Activated T-cell treated with anti-CD3 and anti-CD28 coated beads, Interleukin-2, amount 50 U/mL, for 72 hours (primary cell): ENCODE measurements at regions not wholly inside any gene's neighbourhood (a gene's known extent, or its start where the extent isn't known, plus 50 kb on each side); places are given as distances from the start of the nearest gene placed in this dataset.

ENCODE experiments used
- ATAC-seq, 2 donors: fragments of 150-1000 bp; cut with Tn5 transposase; replicated peaks in 1 of 2; 2 replicates each; pipeline ENCODE4 v1.10.0; 2021; ENCODE audit warnings: moderate library complexity in 2 of 2, mild to moderate bottlenecking in 1 of 2
- DNase-seq, 2 donors: peaks; one replicate each; pipeline ENCODE4 v3.0.0; 2021 to 2022; ENCODE audit warnings: mixed read lengths in 1 of 2
- H3K27ac Mint-ChIP-seq: one replicate; pipeline ENCODE4 v1.8.0; 2022; ENCODE audit warnings: mild to moderate bottlenecking, moderate library complexity, mixed read lengths
- H3K27me3 Mint-ChIP-seq: one replicate; pipeline ENCODE4 v1.8.0; 2022; ENCODE audit warnings: low read depth, mixed read lengths
- H3K36me3 Mint-ChIP-seq, 2 donors: one replicate each; pipeline ENCODE4 v1.8.0; 2022; ENCODE audit warnings: mixed read lengths in 2 of 2, mild to moderate bottlenecking in 1 of 2; ENCODE audit not compliant: insufficient read depth in 2 of 2
- H3K4me1 Mint-ChIP-seq: one replicate; pipeline ENCODE4 v1.8.0; 2022; ENCODE audit warnings: low read depth, mixed read lengths
- H3K4me3 Mint-ChIP-seq, 2 donors: one replicate each; pipeline ENCODE4 v1.8.0; 2022; ENCODE audit warnings: mild to moderate bottlenecking in 2 of 2, mixed read lengths in 2 of 2, moderate library complexity in 2 of 2
- H3K9me3 Mint-ChIP-seq, 2 donors: one replicate each; pipeline ENCODE4 v1.8.0; 2022; ENCODE audit warnings: mixed read lengths in 2 of 2

DNA sequence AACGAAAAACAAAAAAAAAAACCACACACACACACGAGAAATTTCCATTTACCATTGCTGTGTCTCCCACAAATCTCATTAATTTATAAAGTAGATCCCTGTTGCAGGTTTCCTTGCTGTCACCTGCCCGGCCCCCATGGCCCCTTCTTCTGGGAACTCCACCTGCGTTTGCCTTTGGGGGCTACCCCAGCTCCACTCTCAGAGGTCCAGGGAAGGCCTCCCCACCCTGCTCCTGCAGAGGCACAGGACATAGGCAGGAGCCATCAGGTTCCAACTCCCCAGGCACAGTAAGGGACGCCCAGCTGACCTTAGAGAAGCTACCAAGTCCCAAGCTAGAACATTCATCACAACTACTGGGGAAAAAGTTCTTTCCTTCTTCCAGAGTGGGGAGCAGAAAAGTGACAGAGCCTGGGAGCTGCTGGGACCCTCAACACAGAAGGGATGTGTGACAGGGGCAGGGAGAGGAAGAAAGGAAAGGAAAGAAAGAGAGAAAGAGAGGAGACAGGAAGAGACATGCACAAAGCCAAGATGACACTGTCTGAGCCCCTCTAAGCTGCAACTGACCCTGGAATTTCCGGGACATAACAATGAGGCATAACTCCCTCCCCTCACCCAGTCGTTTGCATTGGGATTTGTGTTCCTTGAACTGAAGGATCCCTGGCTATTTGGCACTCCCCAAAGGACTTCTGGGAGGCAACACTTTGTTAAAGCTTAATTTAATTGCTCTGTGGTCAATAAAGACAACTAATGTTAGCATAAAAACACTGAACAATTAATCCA, 175.7 kb downstream of the SHANK2 start:
- Mint-ChIP-seq H3K4me1 (no peaks in the 10 kb centered on the region), H3K27ac (no peak overlapping the region), H3K9me3 (no peaks in the 10 kb centered on the region), H3K4me3 (no peak overlapping the region), H3K27me3 (no peaks in the 10 kb centered on the region), H3K36me3 (no peaks in the 10 kb centered on the region)
- DNase-seq (no peak), ATAC-seq (no peak)

GRCh38 chr11:71075871-71076420, 176.4 kb downstream of the SHANK2 start:
- Mint-ChIP-seq H3K4me1 (no peaks in the 10 kb centered on the region), H3K4me3 (no peak overlapping the region), H3K9me3 (no peaks in the 10 kb centered on the region), H3K27ac (no peak overlapping the region), H3K27me3 (no peaks in the 10 kb centered on the region), H3K36me3 (no peaks in the 10 kb centered on the region)
- DNase-seq: no peak
- no peak for ATAC-seq

GRCh38 chr11:71075116-71075720, 177.2 kb downstream of the SHANK2 start:
- H3K36me3 Mint-ChIP-seq: no peaks in the 10 kb centered on the region
- H3K4me1 Mint-ChIP-seq: no peaks in the 10 kb centered on the region
- H3K27ac Mint-ChIP-seq: no peak overlapping the region
- no peaks in the 10 kb centered on the region for H3K27me3 Mint-ChIP-seq
- ATAC-seq: no peak
- H3K9me3 Mint-ChIP-seq: no peaks in the 10 kb centered on the region
- H3K4me3 Mint-ChIP-seq: no peak overlapping the region
- DNase-seq: no peak

GRCh38 chr11:71071736-71072509, 180.5 kb downstream of the SHANK2 start:
- Mint-ChIP-seq H3K36me3 (no peaks in the 10 kb centered on the region), H3K4me1 (no peaks in the 10 kb centered on the region), H3K4me3 (no peak overlapping the region), H3K27ac (no peak overlapping the region), H3K27me3 (no peaks in the 10 kb centered on the region), H3K9me3 (no peaks in the 10 kb centered on the region)
- ATAC-seq (no peak), DNase-seq (no peak)

GRCh38 chr11:71070490-71071453, 181.6 kb downstream of the SHANK2 start:
- DNase-seq (no peak), ATAC-seq (no peak)
- Mint-ChIP-seq H3K27me3 (no peaks in the 10 kb centered on the region), H3K36me3 (no peaks in the 10 kb centered on the region), H3K27ac (no peak overlapping the region), H3K9me3 (no peaks in the 10 kb centered on the region), H3K4me3 (no peak overlapping the region), H3K4me1 (no peaks in the 10 kb centered on the region)

GRCh38 chr11:71068963-71069362, 183.4 kb downstream of the SHANK2 start:
- H3K4me3 Mint-ChIP-seq: no peak overlapping the region
- no peak for DNase-seq

GRCh38 chr11:71067753-71068152, 184.6 kb downstream of the SHANK2 start:
- H3K27me3 Mint-ChIP-seq: peaks cover 16% of the 10 kb centered on the region
- no peaks in the 10 kb centered on the region for H3K4me1 Mint-ChIP-seq
- DNase-seq: no peak
- no peak overlapping the region for H3K27ac Mint-ChIP-seq
- ATAC-seq: no peak
- H3K9me3 Mint-ChIP-seq: no peaks in the 10 kb centered on the region
- no peaks in the 10 kb centered on the region for H3K36me3 Mint-ChIP-seq
- no peak overlapping the region for H3K4me3 Mint-ChIP-seq

More at GRCh38 chr11:71068963-71069362, 183.4 kb downstream of the SHANK2 start:
- Mint-ChIP-seq H3K4me1 (no peaks in the 10 kb centered on the region), H3K9me3 (no peaks in the 10 kb centered on the region), H3K27me3 (peaks cover 13% of the 10 kb centered on the region), H3K27ac (no peak overlapping the region), H3K36me3 (no peaks in the 10 kb centered on the region)
- ATAC-seq: no peak

DNA sequence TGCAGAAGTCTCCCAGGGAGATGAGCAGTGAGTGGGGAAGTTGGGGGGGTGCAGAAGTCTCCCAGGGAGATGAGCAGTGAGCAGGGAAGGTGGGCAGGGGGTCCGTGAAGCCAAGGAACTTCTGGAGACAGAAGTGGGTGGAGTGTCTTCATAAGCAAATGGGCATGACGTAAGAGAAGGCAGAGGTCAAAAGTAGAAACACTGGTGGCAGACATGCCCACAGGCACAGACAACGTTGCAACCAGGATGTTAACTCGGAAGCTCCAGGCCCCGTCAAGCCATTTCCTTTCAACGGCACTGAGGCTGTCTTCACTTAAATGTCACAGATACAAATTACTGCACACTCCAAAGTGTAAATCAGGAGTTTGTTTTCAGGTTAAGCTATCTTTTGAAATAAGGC, 186.1 kb downstream of the SHANK2 start:
- no peaks in the 10 kb centered on the region for H3K9me3 Mint-ChIP-seq
- H3K4me1 Mint-ChIP-seq: no peaks in the 10 kb centered on the region
- DNase-seq (no peak), ATAC-seq (no peak)
- no peak overlapping the region for H3K4me3 Mint-ChIP-seq
- H3K27ac Mint-ChIP-seq: no peak overlapping the region
- peaks cover 22% of the 10 kb centered on the region for H3K27me3 Mint-ChIP-seq
- no peaks in the 10 kb centered on the region for H3K36me3 Mint-ChIP-seq

DNA sequence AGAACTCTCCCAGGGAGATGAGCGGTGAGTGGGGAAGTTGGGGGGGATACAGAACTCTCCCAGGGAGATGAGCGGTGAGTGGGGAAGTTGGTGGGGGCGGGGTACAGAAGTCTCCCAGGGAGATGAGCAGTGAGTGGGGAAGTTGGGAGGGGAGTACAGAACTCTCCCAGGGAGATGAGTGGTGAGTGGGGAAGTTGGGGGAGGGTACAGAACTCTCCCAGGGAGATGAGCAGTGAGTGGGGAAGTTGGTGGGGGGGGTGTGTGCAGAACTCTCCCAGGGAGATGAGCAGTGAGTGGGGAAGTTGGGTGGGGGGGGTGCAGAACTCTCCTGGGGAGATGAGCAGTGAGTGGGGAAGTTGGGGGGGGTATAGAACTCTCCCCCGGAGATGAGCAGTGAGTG, 186.5 kb downstream of the SHANK2 start:
- Mint-ChIP-seq H3K4me3 (no peak overlapping the region), H3K27ac (no peak overlapping the region), H3K36me3 (no peaks in the 10 kb centered on the region), H3K4me1 (no peaks in the 10 kb centered on the region), H3K9me3 (no peaks in the 10 kb centered on the region), H3K27me3 (peaks cover 22% of the 10 kb centered on the region)
- no peak for ATAC-seq
- DNase-seq: no peak

GRCh38 chr11:71064702-71065515, 187.5 kb downstream of the SHANK2 start:
- Mint-ChIP-seq H3K27me3 (peaks cover 22% of the 10 kb centered on the region), H3K27ac (no peak overlapping the region), H3K4me1 (no peaks in the 10 kb centered on the region), H3K9me3 (no peaks in the 10 kb centered on the region), H3K36me3 (no peaks in the 10 kb centered on the region), H3K4me3 (no peak overlapping the region)
- DNase-seq (no peak), ATAC-seq (no peak)

GRCh38 chr11:71064183-71064582, 188.2 kb downstream of the SHANK2 start:
- H3K4me3 Mint-ChIP-seq: no peak overlapping the region
- no peak overlapping the region for H3K27ac Mint-ChIP-seq
- peaks cover 22% of the 10 kb centered on the region for H3K27me3 Mint-ChIP-seq
- no peaks in the 10 kb centered on the region for H3K4me1 Mint-ChIP-seq
- no peak for ATAC-seq
- no peaks in the 10 kb centered on the region for H3K9me3 Mint-ChIP-seq
- DNase-seq: no peak
- no peaks in the 10 kb centered on the region for H3K36me3 Mint-ChIP-seq

DNA sequence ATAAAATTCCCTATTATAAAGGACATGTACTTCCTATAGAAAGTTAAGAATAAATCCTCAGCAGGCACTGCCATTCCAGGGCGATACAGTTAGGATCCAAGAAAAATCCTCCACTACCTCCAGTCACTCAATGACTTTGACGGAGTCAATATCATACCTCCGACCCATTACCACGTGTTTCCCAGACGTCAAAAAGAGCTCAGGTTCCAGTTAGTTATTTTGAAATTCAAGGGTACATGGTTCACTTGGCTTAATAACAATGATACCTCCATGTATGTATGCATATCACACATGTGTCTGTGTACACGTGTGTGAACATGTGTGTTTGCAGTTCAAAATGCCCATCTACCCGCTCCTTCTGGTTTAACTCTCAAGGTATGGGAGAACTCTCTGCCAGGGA, 189.2 kb downstream of the SHANK2 start:
- Mint-ChIP-seq H3K4me3 (no peak overlapping the region), H3K36me3 (no peaks in the 10 kb centered on the region), H3K27me3 (peaks cover 22% of the 10 kb centered on the region), H3K9me3 (no peaks in the 10 kb centered on the region), H3K27ac (no peak overlapping the region), H3K4me1 (no peaks in the 10 kb centered on the region)
- DNase-seq: no peak
- ATAC-seq: no peak
